Hepatocyte (in vitro differentiated cells): ENCODE measurements at regions not wholly inside any gene's neighbourhood (a gene's known extent, or its start where the extent isn't known, plus 50 kb on each side); places are given as distances from the start of the nearest gene placed in this dataset.

Experiments
- DNase-seq: peaks from one replicate; pipeline ENCODE4 v3.0.0-alpha.2; 2016; ENCODE audit warnings: low spot score
- H2AFZ ChIP-seq: fragments of 200-600 bp; sonication (generic); 2 replicates; pipeline ENCODE4 v1.6.0; 2016; ENCODE audit warnings: antibody characterized with exemption, mild to moderate bottlenecking
- H3K27ac ChIP-seq: fragments of 200-600 bp; sonication (generic); 2 replicates; pipeline ENCODE4 v1.5.1; 2016; ENCODE audit warnings: mild to moderate bottlenecking
- H3K27me3 ChIP-seq: fragments of 200-600 bp; sonication (generic); 2 replicates; pipeline ENCODE4 v1.6.1; 2016
- H3K36me3 ChIP-seq: fragments of 200-600 bp; sonication (generic); replicated peaks from 2 replicates; pipeline ENCODE4 v1.5.1; 2016; ENCODE audit warnings: low read depth; ENCODE audit not compliant: insufficient read depth
- H3K4me1 ChIP-seq: fragments of 200-600 bp; sonication (generic); 2 replicates; pipeline ENCODE4 v1.5.1; 2016; ENCODE audit warnings: mild to moderate bottlenecking, moderate library complexity; ENCODE audit not compliant: insufficient read depth
- H3K4me2 ChIP-seq: fragments of 200-600 bp; sonication (generic); 2 replicates; pipeline ENCODE4 v1.6.0; 2016
- H3K4me3 ChIP-seq: fragments of 200-600 bp; sonication (generic); 2 replicates; pipeline ENCODE4 v1.5.1; 2016; ENCODE audit warnings: mild to moderate bottlenecking
- H3K79me2 ChIP-seq: fragments of 200-600 bp; sonication (generic); 2 replicates; pipeline ENCODE4 v1.6.0; 2017; ENCODE audit warnings: mild to moderate bottlenecking
- H3K9me2 ChIP-seq: fragments of 200-600 bp; sonication (generic); replicated peaks from 2 replicates; pipeline ENCODE4 v1.6.0; 2017; ENCODE audit warnings: mild to moderate bottlenecking; ENCODE audit not compliant: insufficient read depth
- H3K9me3 ChIP-seq: fragments of 200-600 bp; sonication (generic); 2 replicates; pipeline ENCODE4 v1.5.1; 2016; ENCODE audit warnings: low read depth, mild to moderate bottlenecking
- H4K20me1 ChIP-seq: fragments of 200-600 bp; sonication (generic); 2 replicates; pipeline ENCODE4 v1.6.0; 2016; ENCODE audit warnings: mild to moderate bottlenecking; ENCODE audit not compliant: insufficient read depth, poor library complexity, severe bottlenecking
- CTCF ChIP-seq: fragments of 200-600 bp; sonication (generic); IDR thresholded peaks from 2 replicates; pipeline ENCODE4 v1.5.1; 2016; ENCODE audit warnings: antibody characterized with exemption, mild to moderate bottlenecking; ENCODE audit not compliant: poor library complexity
- EZH2 ChIP-seq: fragments of 200-600 bp; sonication (generic); IDR thresholded peaks from 2 replicates; pipeline ENCODE4 v1.6.1; 2016; ENCODE audit warnings: antibody characterized with exemption, mild to moderate bottlenecking, borderline replicate concordance
- EZH2phosphoT487 ChIP-seq: fragments of 200-600 bp; sonication (generic); IDR thresholded peaks from one replicate; pipeline ENCODE4 v1.6.1; 2018; ENCODE audit warnings: antibody characterized with exemption, mild to moderate bottlenecking, low read depth, moderate library complexity; ENCODE audit not compliant: unreplicated experiment, severe bottlenecking
- WGBS: methylation state at CpG from one replicate; pipeline ENCODE4 v1.1.6; 2016; ENCODE audit warnings: low lambda C conversion rate; ENCODE audit errors: missing lambda C conversion rate; 5-methylcytosine and 5-hydroxymethylcytosine counted together

- Histone ChIP-seq H3K9me3 (no peaks in the 10 kb centered on the region), H3K27ac (no peak overlapping the region), H4K20me1 (no peaks in the 10 kb centered on the region), H3K36me3 (no peaks in the 10 kb centered on the region), H3K4me3 (no peak overlapping the region), H2AFZ (no peak overlapping the region), H3K27me3 (no peaks in the 10 kb centered on the region), H3K9me2 (no peaks in the 10 kb centered on the region), H3K4me1 (no peaks in the 10 kb centered on the region), H3K79me2 (no peaks in the 10 kb centered on the region), H3K4me2 (no peak overlapping the region)
- DNase-seq = no peak
- WGBS = 60% methylated on average over 1 of the region's 1 CpG
- TF ChIP-seq EZH2phosphoT487 (no peak), EZH2 (no peak)
Measured at GRCh38 chrX:5575407-5575806, 653.3 kb downstream of the NLGN4X start.

GRCh38 chrX:5568934-5569333 lies 659.7 kb downstream of the NLGN4X start:
- Histone ChIP-seq H3K27me3 (no peaks in the 10 kb centered on the region), H4K20me1 (no peaks in the 10 kb centered on the region), H2AFZ (no peak overlapping the region), H3K36me3 (no peaks in the 10 kb centered on the region), H3K79me2 (no peaks in the 10 kb centered on the region), H3K27ac (no peak overlapping the region), H3K4me1 (no peaks in the 10 kb centered on the region), H3K9me2 (no peaks in the 10 kb centered on the region), H3K4me3 (no peak overlapping the region), H3K4me2 (no peak overlapping the region), H3K9me3 (no peaks in the 10 kb centered on the region)
- TF ChIP-seq EZH2phosphoT487 (no peak), EZH2 (no peak), CTCF (no peak)
- DNase-seq = no peak
- WGBS = 65% methylated on average over 3 of the region's 3 CpGs

DNA sequence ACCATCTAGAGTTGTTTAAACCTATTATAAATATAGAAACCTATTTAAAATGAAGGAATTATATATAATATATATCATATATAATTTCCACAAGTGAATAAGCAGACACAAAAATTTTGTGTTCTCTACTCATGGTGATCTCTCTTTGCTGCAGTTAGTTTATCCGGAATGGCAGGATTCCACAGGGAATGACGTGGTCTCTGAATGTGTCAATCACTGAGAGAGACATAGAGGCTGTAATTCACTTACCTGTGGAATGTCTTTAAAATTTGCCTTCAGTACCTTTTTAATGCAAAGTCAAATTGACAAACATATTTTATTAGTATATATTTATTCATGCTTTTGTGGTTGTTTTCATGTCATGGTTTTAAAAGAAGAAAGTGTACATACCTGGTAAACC lies 669.3 kb downstream of the NLGN4X start:
- 72% methylated on average over 2 of the region's 2 CpGs for WGBS
- no peak for DNase-seq
- no peak for TF ChIP-seq EZH2phosphoT487
- TF ChIP-seq CTCF = no peak
- TF ChIP-seq EZH2 = no peak
- no peaks in the 10 kb centered on the region for H3K4me1 ChIP-seq
- no peaks in the 10 kb centered on the region for H3K36me3 ChIP-seq
- no peak overlapping the region for H2AFZ ChIP-seq
- no peaks in the 10 kb centered on the region for H3K27me3 ChIP-seq
- H3K9me3 ChIP-seq = no peaks in the 10 kb centered on the region
- no peaks in the 10 kb centered on the region for H4K20me1 ChIP-seq
- H3K9me2 ChIP-seq = no peaks in the 10 kb centered on the region
- H3K4me3 ChIP-seq = no peak overlapping the region
- no peaks in the 10 kb centered on the region for H3K79me2 ChIP-seq
- no peak overlapping the region for H3K4me2 ChIP-seq
- H3K27ac ChIP-seq = no peak overlapping the region

DNA sequence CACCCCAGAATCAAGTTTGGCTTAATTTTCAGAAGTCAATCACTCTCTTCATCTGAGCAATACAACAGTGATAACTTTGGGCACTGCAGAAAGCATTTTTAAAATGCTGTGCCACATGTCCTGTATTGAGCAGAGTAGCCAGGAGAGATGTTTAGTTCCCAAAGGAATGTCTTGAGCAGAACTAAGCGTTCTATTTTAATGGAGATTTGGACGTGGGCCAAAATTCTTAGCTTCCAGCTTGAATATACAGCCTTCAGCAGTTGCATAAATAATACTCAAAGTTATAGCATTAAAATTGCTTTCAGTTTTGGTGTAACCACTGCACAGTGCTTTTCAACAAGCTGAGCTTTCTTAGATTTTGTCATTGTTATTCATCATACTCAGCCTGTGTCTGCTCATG lies 679.2 kb downstream of the NLGN4X start:
- H3K4me2 ChIP-seq = no peak overlapping the region
- no peak overlapping the region for H3K4me3 ChIP-seq
- no peaks in the 10 kb centered on the region for H3K9me3 ChIP-seq
- no peaks in the 10 kb centered on the region for H3K27me3 ChIP-seq
- no peak overlapping the region for H2AFZ ChIP-seq
- H3K79me2 ChIP-seq = no peaks in the 10 kb centered on the region
- no peak for TF ChIP-seq CTCF
- TF ChIP-seq EZH2phosphoT487 = no peak
- 63% methylated on average over 2 of the region's 2 CpGs for WGBS
- no peaks in the 10 kb centered on the region for H3K9me2 ChIP-seq
- H4K20me1 ChIP-seq = no peaks in the 10 kb centered on the region
- peak; percentile 22 for DNase-seq
- no peak overlapping the region for H3K27ac ChIP-seq
- H3K4me1 ChIP-seq = no peaks in the 10 kb centered on the region
- no peaks in the 10 kb centered on the region for H3K36me3 ChIP-seq
